GM21515 (cell line): ENCODE measurements at regions not wholly inside any gene's neighbourhood (a gene's known extent, or its start where the extent isn't known, plus 50 kb on each side); places are given as distances from the start of the nearest gene placed in this dataset.

Experiments
- ATAC-seq: cut with Tn5 transposase; IDR thresholded peaks from one replicate; pipeline ENCODE4 v1.9.1; 2021; ENCODE audit not compliant: unreplicated experiment

GRCh38 chr2:16716944-16717343 lies 51.3 kb upstream of the CYRIA start:
- ATAC-seq: no peak

- no peak for ATAC-seq
These were observed 50.4 kb upstream of the CYRIA start for GRCh38 chr2:16716024-16716423.
